ENCODE measurements at regions not wholly inside any gene's neighbourhood (a gene's known extent, or its start where the extent isn't known, plus 50 kb on each side); places are given as distances from the start of the nearest gene placed in this dataset.
"Not testable (repeated sequence)": the region's sequence is repeated elsewhere in the genome, so short reads cannot be mapped to it uniquely, and the experiment has no call there.

DNA sequence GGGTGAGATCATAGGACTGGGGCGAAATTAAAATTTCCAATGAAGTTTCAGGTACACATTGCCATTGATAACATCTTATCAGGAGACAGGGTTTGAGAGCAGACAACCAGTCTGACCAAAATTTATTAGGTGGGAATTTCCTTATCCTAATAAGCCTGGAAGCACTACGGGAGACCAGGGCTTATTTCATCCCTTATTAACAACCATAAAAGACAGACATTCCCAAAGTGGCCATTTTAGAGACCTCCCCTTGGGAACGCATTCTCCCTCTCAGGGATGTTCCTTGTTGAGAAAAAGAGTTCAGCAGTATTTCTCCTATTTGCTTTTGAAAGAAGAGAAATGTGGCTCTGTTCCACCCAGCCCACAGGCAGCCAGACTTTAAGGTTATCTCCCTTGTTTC is 182.4 kb upstream of the SMLR1 start:
- TF ChIP-seq, protein P1, sequence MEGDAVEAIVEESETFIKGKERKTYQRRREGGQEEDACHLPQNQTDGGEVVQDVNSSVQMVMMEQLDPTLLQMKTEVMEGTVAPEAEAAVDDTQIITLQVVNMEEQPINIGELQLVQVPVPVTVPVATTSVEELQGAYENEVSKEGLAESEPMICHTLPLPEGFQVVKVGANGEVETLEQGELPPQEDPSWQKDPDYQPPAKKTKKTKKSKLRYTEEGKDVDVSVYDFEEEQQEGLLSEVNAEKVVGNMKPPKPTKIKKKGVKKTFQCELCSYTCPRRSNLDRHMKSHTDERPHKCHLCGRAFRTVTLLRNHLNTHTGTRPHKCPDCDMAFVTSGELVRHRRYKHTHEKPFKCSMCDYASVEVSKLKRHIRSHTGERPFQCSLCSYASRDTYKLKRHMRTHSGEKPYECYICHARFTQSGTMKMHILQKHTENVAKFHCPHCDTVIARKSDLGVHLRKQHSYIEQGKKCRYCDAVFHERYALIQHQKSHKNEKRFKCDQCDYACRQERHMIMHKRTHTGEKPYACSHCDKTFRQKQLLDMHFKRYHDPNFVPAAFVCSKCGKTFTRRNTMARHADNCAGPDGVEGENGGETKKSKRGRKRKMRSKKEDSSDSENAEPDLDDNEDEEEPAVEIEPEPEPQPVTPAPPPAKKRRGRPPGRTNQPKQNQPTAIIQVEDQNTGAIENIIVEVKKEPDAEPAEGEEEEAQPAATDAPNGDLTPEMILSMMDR (IDR thresholded peaks at IDR 0.05), result not testable (repeated sequence)
- not testable (repeated sequence) for TF ChIP-seq EZH2 (IDR thresholded peaks at IDR 0.05)
